H1 (cell line): ENCODE measurements at regions not wholly inside any gene's neighbourhood (a gene's known extent, or its start where the extent isn't known, plus 50 kb on each side); places are given as distances from the start of the nearest gene placed in this dataset.

Experiments used
- CHD2 ChIP-seq: IDR thresholded peaks from 2 replicates; pipeline ENCODE4 v1.6.1; 2012; ENCODE audit warnings: low read length, improper control_type of control experiment
- CTCF ChIP-seq, 3 experiments: IDR thresholded peaks; 1 replicate in 2 of 3; 2 replicates in 1 of 3; pipeline versions ENCODE4 v1.5.1 to v1.6.1; 2011; ENCODE audit warnings: low read length in 3 of 3, mild to moderate bottlenecking in 3 of 3, inconsistent platforms in 2 of 3, low read depth in 1 of 3, moderate library complexity in 1 of 3; ENCODE audit not compliant: insufficient read depth in 1 of 3; ENCODE audit errors: control extremely low read depth in 1 of 3
- EP300 ChIP-seq, 2 experiments: IDR thresholded peaks; 1 replicate in 1 of 2; 2 replicates in 1 of 2; pipeline ENCODE4 v1.6.1; 2011 to 2012; ENCODE audit warnings: low read depth in 2 of 2, low read length in 2 of 2, mild to moderate bottlenecking in 2 of 2, borderline replicate concordance in 1 of 2, inconsistent platforms in 1 of 2, moderate library complexity in 1 of 2
- KDM1A ChIP-seq: fragments of 200-600, 300-600 bp; sonication (generic); IDR thresholded peaks from 2 replicates; pipeline ENCODE4 v1.7.1; 2016; ENCODE audit warnings: mild to moderate bottlenecking, low read length, borderline replicate concordance
- POLR2A ChIP-seq, 2 experiments: IDR thresholded peaks; 1 replicate in 1 of 2; 2 replicates in 1 of 2; pipeline ENCODE4 v1.6.1; 2011; ENCODE audit warnings: low read depth in 2 of 2, low read length in 2 of 2, mild to moderate bottlenecking in 2 of 2; ENCODE audit errors: control extremely low read depth in 1 of 2
- POLR2AphosphoS5 ChIP-seq: IDR thresholded peaks from 2 replicates; pipeline ENCODE4 v1.6.1; 2011; ENCODE audit warnings: low read depth, low read length
- RAD21 ChIP-seq, 2 experiments: IDR thresholded peaks in 1 of 2; conservative IDR thresholded peaks in 1 of 2; 2 replicates each; pipeline ENCODE4 v1.6.1; 2011; ENCODE audit warnings: low read depth in 2 of 2, low read length in 2 of 2, improper control_type of control experiment in 1 of 2, inconsistent platforms in 1 of 2, mild to moderate bottlenecking in 1 of 2, moderate library complexity in 1 of 2
- RFX5 ChIP-seq: IDR thresholded peaks from 2 replicates; pipeline ENCODE4 v1.6.1; 2011; ENCODE audit warnings: low read depth, low read length, improper control_type of control experiment, borderline replicate concordance
- SP2 ChIP-seq: IDR thresholded peaks from 2 replicates; pipeline ENCODE4 v1.6.1; 2012; ENCODE audit warnings: mild to moderate bottlenecking, low read length, inconsistent platforms
- TBP ChIP-seq: IDR thresholded peaks from 2 replicates; pipeline ENCODE4 v1.6.1; 2011; ENCODE audit warnings: low read depth, low read length, improper control_type of control experiment

- TF ChIP-seq CTCF (IDR thresholded peaks at IDR 0.05; ENCODE audit: control extremely low read depth in 1 of 3, insufficient read depth in 1 of 3, low read depth in 1 of 3, low read length in 3 of 3) (no peak), POLR2AphosphoS5 (no peak), POLR2A (IDR thresholded peaks at IDR 0.05; ENCODE audit: control extremely low read depth in 1 of 2, low read depth in 2 of 2, low read length in 2 of 2) (no peak), TBP (no peak), EP300 (IDR thresholded peaks at IDR 0.05; ENCODE audit: borderline replicate concordance in 1 of 2, low read depth in 2 of 2, low read length in 2 of 2) (no peak), SP2 (no peak), RAD21 (IDR thresholded peaks at IDR 0.05 in 1 of 2, conservative IDR thresholded peaks at IDR 0.05 in 1 of 2; ENCODE audit: low read depth in 2 of 2, low read length in 2 of 2) (no peak), KDM1A (no peak), CHD2 (no peak), RFX5 (no peak)
These were observed 117.5 kb upstream of the SIRPG start for GRCh38 chr20:1775117-1775516.
